Keratinocyte (primary cell): ENCODE measurements at regions not wholly inside any gene's neighbourhood (a gene's known extent, or its start where the extent isn't known, plus 50 kb on each side); places are given as distances from the start of the nearest gene placed in this dataset.

ENCODE experiments used
- DNase-seq: peaks from one replicate; pipeline ENCODE4 v3.0.0-alpha.2; 2011; ENCODE audit warnings: low read depth, missing footprints, low spot score
- FAIRE-seq: peaks from 2 replicates; lab custom pipeline; 2011; peaks lifted over from hg19 to GRCh38; lab: Jason Lieb, UNC
- H2AFZ ChIP-seq: 2 replicates; pipeline ENCODE4 v1.6.0; 2012; ENCODE audit warnings: low read length, control low read depth, inconsistent platforms; ENCODE audit not compliant: control insufficient read depth
- H3K27ac ChIP-seq: 2 replicates; pipeline ENCODE4 v1.5.1; 2011; ENCODE audit warnings: low read length; ENCODE audit not compliant: control insufficient read depth, insufficient read depth
- H3K27me3 ChIP-seq: 3 replicates; pipeline ENCODE4 v1.6.0; 2011; ENCODE audit warnings: low read length; ENCODE audit not compliant: control insufficient read depth, insufficient read depth; ENCODE audit errors: extremely low read depth
- H3K36me3 ChIP-seq, 2 experiments: 2 replicates in 1 of 2; 3 replicates in 1 of 2; pipeline ENCODE4 v1.5.1; 2011; ENCODE audit warnings: low read length in 2 of 2, mild to moderate bottlenecking in 1 of 2; ENCODE audit not compliant: control insufficient read depth in 2 of 2, insufficient read depth in 2 of 2; ENCODE audit errors: extremely low read depth in 1 of 2
- H3K4me1 ChIP-seq: 3 replicates; pipeline ENCODE4 v1.5.1; 2011; ENCODE audit warnings: low read length; ENCODE audit not compliant: control insufficient read depth, insufficient read depth; ENCODE audit errors: extremely low read depth
- H3K4me2 ChIP-seq: 3 replicates; pipeline ENCODE4 v1.6.0; 2011; ENCODE audit warnings: low read depth, low read length; ENCODE audit not compliant: control insufficient read depth, insufficient read depth; ENCODE audit errors: extremely low read depth
- H3K4me3 ChIP-seq, 3 experiments: fragments of 200-600 bp in 1 of 3; sonication (generic) in 1 of 3; 2 replicates in 2 of 3; 3 replicates in 1 of 3; pipeline ENCODE4 v1.5.1; 2011 to 2016; ENCODE audit warnings: low read length in 3 of 3, mild to moderate bottlenecking in 3 of 3, control low read depth in 2 of 3, inconsistent platforms in 1 of 3, low read depth in 1 of 3, mixed read lengths in 1 of 3, mixed run types in 1 of 3, moderate library complexity in 1 of 3; ENCODE audit not compliant: control insufficient read depth in 2 of 3, insufficient read depth in 2 of 3; ENCODE audit errors: extremely low read depth in 1 of 3
- H3K79me2 ChIP-seq: 2 replicates; pipeline ENCODE4 v1.6.0; 2012; ENCODE audit warnings: low read length; ENCODE audit not compliant: control insufficient read depth, insufficient read depth
- H3K9ac ChIP-seq: 3 replicates; pipeline ENCODE4 v1.6.0; 2011; ENCODE audit warnings: low read length; ENCODE audit not compliant: control insufficient read depth, insufficient read depth; ENCODE audit errors: extremely low read depth
- H3K9me1 ChIP-seq: 3 replicates; pipeline ENCODE4 v1.6.0; 2011; ENCODE audit warnings: low read length; ENCODE audit not compliant: control insufficient read depth, insufficient read depth; ENCODE audit errors: extremely low read depth
- H3K9me3 ChIP-seq: 2 replicates; pipeline ENCODE4 v1.5.1; 2012; ENCODE audit warnings: low read depth, low read length; ENCODE audit not compliant: control insufficient read depth
- H4K20me1 ChIP-seq: 3 replicates; pipeline ENCODE4 v1.6.0; 2011; ENCODE audit warnings: low read length; ENCODE audit not compliant: control insufficient read depth, insufficient read depth; ENCODE audit errors: extremely low read depth
- CTCF ChIP-seq, 3 experiments: IDR thresholded peaks in 1 of 3; conservative IDR thresholded peaks in 1 of 3; optimal IDR thresholded peaks in 1 of 3; 2 replicates in 2 of 3; 3 replicates in 1 of 3; pipeline versions ENCODE3 to v1.5.1; 2011; ENCODE audit warnings: low read length in 3 of 3, mild to moderate bottlenecking in 3 of 3, moderate library complexity in 2 of 3, control low read depth in 1 of 3, inconsistent platforms in 1 of 3; ENCODE audit not compliant: insufficient read depth in 2 of 3; ENCODE audit errors: extremely low read depth in 1 of 3
- EZH2 ChIP-seq: IDR thresholded peaks from one replicate; pipeline ENCODE4 v1.6.1; 2012; ENCODE audit warnings: inconsistent platforms, mild to moderate bottlenecking, low read length, moderate library complexity
- dilution Hi-C: fragments of 300-500 bp; cut with MboI; formaldehyde crosslinking; loops from one replicate; pipeline ENCODE4 v1.7.0; 2020; ENCODE audit warnings: low sequenced_read_pairs; ENCODE audit not compliant: extremely low pct_ligation_motif_present

- no peak overlapping the region for H3K9ac ChIP-seq
- H3K4me2 ChIP-seq = no peak overlapping the region
- DNase-seq (no peak), FAIRE-seq (no peak)
- peaks cover 6% of the 10 kb centered on the region for H3K4me1 ChIP-seq
- dilution Hi-C loops = no loop called here
- no peaks in the 10 kb centered on the region for H4K20me1 ChIP-seq
- TF ChIP-seq CTCF (optimal IDR thresholded peaks at IDR 0.05 in 1 of 3, IDR thresholded peaks at IDR 0.05 in 1 of 3, conservative IDR thresholded peaks at IDR 0.05 in 1 of 3; ENCODE audit: extremely low read depth in 1 of 3, insufficient read depth in 2 of 3, low read length in 3 of 3) (no peak), EZH2 (no peak)
- no peak overlapping the region for H2AFZ ChIP-seq
- H3K4me3 ChIP-seq = no peak overlapping the region
- no peak overlapping the region for H3K27ac ChIP-seq
- H3K36me3 ChIP-seq = no peaks in the 10 kb centered on the region
- H3K9me3 ChIP-seq = no peaks in the 10 kb centered on the region
- H3K27me3 ChIP-seq = no peaks in the 10 kb centered on the region
- H3K9me1 ChIP-seq = no peaks in the 10 kb centered on the region
- H3K79me2 ChIP-seq = no peaks in the 10 kb centered on the region
Observed at GRCh38 chr2:144654523-144654922, 134.6 kb upstream of the ZEB2 start.

GRCh38 chr2:144650907-144651306, 131.0 kb upstream of the ZEB2 start:
- H3K9me1 ChIP-seq = no peaks in the 10 kb centered on the region
- H3K4me1 ChIP-seq = no peaks in the 10 kb centered on the region
- H3K27me3 ChIP-seq = no peaks in the 10 kb centered on the region
- no peak overlapping the region for H3K9ac ChIP-seq
- H3K9me3 ChIP-seq = no peaks in the 10 kb centered on the region
- H3K36me3 ChIP-seq = no peaks in the 10 kb centered on the region
- H3K4me2 ChIP-seq = no peak overlapping the region
- no peak overlapping the region for H3K27ac ChIP-seq
- H4K20me1 ChIP-seq = no peaks in the 10 kb centered on the region
- no peak overlapping the region for H3K4me3 ChIP-seq
- DNase-seq (no peak), FAIRE-seq (no peak)
- TF ChIP-seq EZH2 = no peak
- no peak for TF ChIP-seq CTCF (optimal IDR thresholded peaks at IDR 0.05 in 1 of 3, IDR thresholded peaks at IDR 0.05 in 1 of 3, conservative IDR thresholded peaks at IDR 0.05 in 1 of 3; ENCODE audit: extremely low read depth in 1 of 3, insufficient read depth in 2 of 3, low read length in 3 of 3)
- H3K79me2 ChIP-seq = no peaks in the 10 kb centered on the region
- H2AFZ ChIP-seq = no peak overlapping the region
- dilution Hi-C loops = no loop called here
